Loucy (cell line): ENCODE measurements at regions not wholly inside any gene's neighbourhood (a gene's known extent, or its start where the extent isn't known, plus 50 kb on each side); places are given as distances from the start of the nearest gene placed in this dataset.

Experiments used
- H2AFZ ChIP-seq: fragments of 200-600 bp; sonication (generic); 2 replicates; pipeline ENCODE4 v1.6.0; 2016; ENCODE audit warnings: antibody characterized with exemption, mild to moderate bottlenecking, low read length, moderate library complexity
- H3F3A ChIP-seq: fragments of 200-600 bp; 2 replicates; pipeline ENCODE4 v1.6.0; 2016; ENCODE audit warnings: antibody characterized with exemption, low read depth, mild to moderate bottlenecking
- H3K27me3 ChIP-seq: fragments of 200-600 bp; sonication (generic); 2 replicates; pipeline ENCODE4 v1.6.1; 2014; ENCODE audit warnings: low read length, mild to moderate bottlenecking; ENCODE audit not compliant: insufficient read depth, poor library complexity, severe bottlenecking
- H3K36me3 ChIP-seq: fragments of 200-600 bp; sonication (generic); 2 replicates; pipeline ENCODE4 v1.6.1; 2016; ENCODE audit warnings: low read length; ENCODE audit not compliant: insufficient read depth
- H3K4me1 ChIP-seq: fragments of 200-600 bp; sonication (generic); 2 replicates; pipeline ENCODE4 v1.5.1; 2014; ENCODE audit warnings: low read length, mild to moderate bottlenecking; ENCODE audit not compliant: insufficient read depth, poor library complexity, severe bottlenecking
- H3K4me2 ChIP-seq: fragments of 200-600 bp; sonication (generic); 2 replicates; pipeline ENCODE4 v1.6.0; 2014; ENCODE audit warnings: antibody characterized with exemption, low read length, low read depth, mild to moderate bottlenecking; ENCODE audit not compliant: poor library complexity, severe bottlenecking
- H3K4me3 ChIP-seq: fragments of 200-600 bp; sonication (generic); 2 replicates; pipeline ENCODE4 v1.5.1; 2014; ENCODE audit warnings: low read length, mild to moderate bottlenecking, mixed read lengths; ENCODE audit not compliant: poor library complexity, severe bottlenecking
- H3K79me2 ChIP-seq: fragments of 200-600 bp; sonication (generic); 2 replicates; pipeline ENCODE4 v1.6.1; 2014; ENCODE audit warnings: low read length; ENCODE audit not compliant: insufficient read depth
- H3K9ac ChIP-seq: fragments of 200-600 bp; sonication (generic); 2 replicates; pipeline ENCODE4 v1.6.0; 2014; ENCODE audit warnings: mild to moderate bottlenecking, low read depth, low read length, moderate library complexity; ENCODE audit not compliant: poor library complexity, severe bottlenecking
- H3K9me2 ChIP-seq: fragments of 200-600 bp; sonication (generic); replicated peaks from 2 replicates; pipeline ENCODE4 v1.6.1; 2016; ENCODE audit warnings: low read depth, low read length, mixed read lengths
- H3K9me3 ChIP-seq: fragments of 200-600 bp; sonication (generic); 2 replicates; pipeline ENCODE4 v1.6.1; 2014; ENCODE audit warnings: mild to moderate bottlenecking, antibody characterized with exemption, low read length, low read depth; ENCODE audit not compliant: insufficient read depth
- H4K20me1 ChIP-seq: fragments of 200-600 bp; sonication (generic); 2 replicates; pipeline ENCODE4 v1.6.0; 2014; ENCODE audit warnings: antibody characterized with exemption, low read length, mild to moderate bottlenecking; ENCODE audit not compliant: insufficient read depth, poor library complexity, severe bottlenecking
- EZH2phosphoT487 ChIP-seq: fragments of 200-600 bp; IDR thresholded peaks from 2 replicates; pipeline ENCODE4 v1.6.1; 2018; ENCODE audit warnings: antibody characterized with exemption, mild to moderate bottlenecking, moderate library complexity, borderline replicate concordance
- TF ChIP-seq, protein P1 (sequence below): fragments of 200-600 bp; sonication (generic); conservative IDR thresholded peaks from 2 replicates; pipeline ENCODE4 v1.5.1; 2014; ENCODE audit warnings: mild to moderate bottlenecking, antibody characterized with exemption, low read length

DNA sequence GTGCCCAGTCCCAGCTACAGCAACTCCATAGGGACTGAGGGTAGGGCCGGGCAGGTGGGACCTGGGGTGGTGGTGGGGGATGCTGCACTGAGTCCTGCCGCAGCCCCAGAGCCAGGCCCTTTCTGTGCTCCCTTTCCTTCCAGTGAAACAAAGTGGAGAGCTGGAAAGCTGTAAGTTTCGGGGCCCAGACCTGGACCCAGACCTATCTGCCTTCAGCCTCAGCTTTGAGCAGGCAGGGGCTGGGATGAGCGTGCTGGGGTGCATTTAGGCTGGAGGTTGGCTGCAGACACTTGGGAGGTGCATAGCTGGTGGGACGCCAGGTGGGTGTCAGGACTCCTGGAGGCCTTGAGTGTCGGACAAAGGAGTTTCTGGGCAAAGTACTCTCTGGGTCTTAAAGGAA lies 92.7 kb upstream of the C1orf174 start:
- no peak overlapping the region for H3K4me2 ChIP-seq
- no peak for TF ChIP-seq EZH2phosphoT487
- TF ChIP-seq, protein P1, sequence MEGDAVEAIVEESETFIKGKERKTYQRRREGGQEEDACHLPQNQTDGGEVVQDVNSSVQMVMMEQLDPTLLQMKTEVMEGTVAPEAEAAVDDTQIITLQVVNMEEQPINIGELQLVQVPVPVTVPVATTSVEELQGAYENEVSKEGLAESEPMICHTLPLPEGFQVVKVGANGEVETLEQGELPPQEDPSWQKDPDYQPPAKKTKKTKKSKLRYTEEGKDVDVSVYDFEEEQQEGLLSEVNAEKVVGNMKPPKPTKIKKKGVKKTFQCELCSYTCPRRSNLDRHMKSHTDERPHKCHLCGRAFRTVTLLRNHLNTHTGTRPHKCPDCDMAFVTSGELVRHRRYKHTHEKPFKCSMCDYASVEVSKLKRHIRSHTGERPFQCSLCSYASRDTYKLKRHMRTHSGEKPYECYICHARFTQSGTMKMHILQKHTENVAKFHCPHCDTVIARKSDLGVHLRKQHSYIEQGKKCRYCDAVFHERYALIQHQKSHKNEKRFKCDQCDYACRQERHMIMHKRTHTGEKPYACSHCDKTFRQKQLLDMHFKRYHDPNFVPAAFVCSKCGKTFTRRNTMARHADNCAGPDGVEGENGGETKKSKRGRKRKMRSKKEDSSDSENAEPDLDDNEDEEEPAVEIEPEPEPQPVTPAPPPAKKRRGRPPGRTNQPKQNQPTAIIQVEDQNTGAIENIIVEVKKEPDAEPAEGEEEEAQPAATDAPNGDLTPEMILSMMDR = no peak
- no peak overlapping the region for H2AFZ ChIP-seq
- no peaks in the 10 kb centered on the region for H3K36me3 ChIP-seq
- H4K20me1 ChIP-seq = no peaks in the 10 kb centered on the region
- H3K27me3 ChIP-seq = no peaks in the 10 kb centered on the region
- no peak overlapping the region for H3K4me3 ChIP-seq
- H3F3A ChIP-seq = no peaks in the 10 kb centered on the region
- H3K79me2 ChIP-seq = no peaks in the 10 kb centered on the region
- H3K9me3 ChIP-seq = peaks cover 4% of the 10 kb centered on the region; the same call in 1 of the 2 replicates
- H3K9me2 ChIP-seq = no peaks in the 10 kb centered on the region
- no peak overlapping the region for H3K9ac ChIP-seq
- no peaks in the 10 kb centered on the region for H3K4me1 ChIP-seq

DNA sequence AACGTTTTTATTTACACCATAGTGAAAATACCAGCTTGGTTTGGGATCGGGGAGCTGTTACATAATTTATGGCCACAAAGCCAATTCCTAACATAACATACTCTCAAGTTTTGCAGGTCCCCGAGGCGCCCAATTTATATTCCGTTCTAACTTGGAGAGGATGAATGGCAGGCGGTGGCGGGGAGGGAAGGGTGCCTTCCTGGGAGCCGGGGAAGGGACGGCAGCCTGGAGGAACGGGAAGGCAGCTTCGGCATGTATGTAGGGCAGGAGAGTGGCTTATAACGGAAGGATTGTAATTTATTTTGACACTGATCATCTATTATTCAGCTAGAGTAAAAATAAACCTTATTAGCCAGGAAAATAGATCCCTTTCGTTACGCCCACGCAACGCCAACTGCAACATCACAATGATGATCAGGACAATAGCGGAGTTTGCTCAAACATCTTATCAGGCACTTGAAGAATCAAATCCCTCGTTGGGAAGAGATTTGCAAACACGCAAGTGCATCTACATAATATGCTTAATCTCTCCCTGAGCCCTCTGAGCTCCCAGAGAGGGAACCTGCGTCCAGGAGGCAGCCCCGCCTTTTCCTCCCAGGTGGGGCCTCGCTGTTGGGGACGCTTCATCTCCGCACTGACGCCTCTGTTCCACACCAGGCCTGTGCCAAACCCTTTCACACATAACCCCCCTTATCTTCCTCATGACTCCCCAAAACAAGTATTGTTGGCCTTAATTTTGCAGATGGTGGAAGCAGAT lies 93.7 kb upstream of the C1orf174 start:
- H3K36me3 ChIP-seq = no peaks in the 10 kb centered on the region
- H3K4me1 ChIP-seq = no peaks in the 10 kb centered on the region
- H2AFZ ChIP-seq = no peak overlapping the region
- H3K9ac ChIP-seq = no peak overlapping the region
- no peaks in the 10 kb centered on the region for H4K20me1 ChIP-seq
- peaks cover 4% of the 10 kb centered on the region; the same call in 1 of the 2 replicates for H3K9me3 ChIP-seq
- no peaks in the 10 kb centered on the region for H3F3A ChIP-seq
- H3K27me3 ChIP-seq = no peaks in the 10 kb centered on the region
- no peaks in the 10 kb centered on the region for H3K79me2 ChIP-seq
- TF ChIP-seq, protein P1 = no peak
- TF ChIP-seq EZH2phosphoT487 = no peak
- H3K9me2 ChIP-seq = no peaks in the 10 kb centered on the region
- no peak overlapping the region for H3K4me3 ChIP-seq
- no peak overlapping the region for H3K4me2 ChIP-seq

DNA sequence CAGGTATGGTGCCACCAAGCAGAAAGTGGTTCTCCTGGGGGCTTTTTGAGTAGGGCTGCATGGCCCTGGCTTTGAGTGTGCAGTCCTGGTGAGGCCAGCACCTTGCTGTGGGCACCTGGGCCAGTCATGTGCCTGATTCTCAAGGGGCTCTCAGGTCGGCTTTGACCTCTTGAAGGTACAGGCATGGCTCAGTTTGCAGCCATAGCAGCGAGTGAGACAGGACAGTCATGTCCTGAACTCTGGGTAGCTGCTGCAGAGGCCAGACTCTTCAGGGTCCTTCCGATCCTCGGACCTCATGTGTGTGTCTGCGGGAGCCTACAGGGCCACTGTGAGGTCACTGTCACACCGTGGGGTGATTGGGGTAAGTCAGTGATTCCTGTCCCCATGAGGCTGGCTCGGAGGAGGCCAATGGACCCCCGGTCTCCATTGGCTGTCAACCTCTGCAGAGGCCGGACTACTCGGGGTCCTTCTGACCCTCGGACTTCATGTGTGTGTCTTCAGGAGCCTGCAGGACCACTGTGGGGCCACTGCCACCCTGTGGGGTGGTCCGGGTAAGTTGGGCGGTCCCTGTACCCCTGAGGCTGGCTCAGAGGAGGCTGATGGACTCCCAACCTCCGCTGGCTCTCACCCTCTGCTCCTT lies 95.2 kb upstream of the C1orf174 start:
- Histone ChIP-seq H4K20me1 (no peaks in the 10 kb centered on the region), H3K9me3 (peaks cover 4% of the 10 kb centered on the region; the same call in 1 of the 2 replicates), H3K79me2 (no peaks in the 10 kb centered on the region), H3K36me3 (no peaks in the 10 kb centered on the region), H3K4me3 (no peak overlapping the region), H3F3A (no peaks in the 10 kb centered on the region), H2AFZ (no peak overlapping the region), H3K9ac (no peak overlapping the region), H3K27me3 (no peaks in the 10 kb centered on the region), H3K9me2 (no peaks in the 10 kb centered on the region), H3K4me2 (no peak overlapping the region), H3K4me1 (no peaks in the 10 kb centered on the region)
- no peak for TF ChIP-seq EZH2phosphoT487
- TF ChIP-seq, protein P1 = no peak
